Liver (tissue), 8 donors: ENCODE measurements at regions not wholly inside any gene's neighbourhood (a gene's known extent, or its start where the extent isn't known, plus 50 kb on each side); places are given as distances from the start of the nearest gene placed in this dataset.

Experiments
- DNase-seq: peaks from one replicate; pipeline ENCODE4 v3.0.0-alpha.2; 2017; ENCODE audit warnings: low spot score
- H3K27ac ChIP-seq, 2 donors: one replicate each; pipeline ENCODE4 v1.7.0; 2013; ENCODE audit warnings: inconsistent platforms in 2 of 2, low read length in 2 of 2, control low read depth in 1 of 2, low read depth in 1 of 2, mild to moderate bottlenecking in 1 of 2
- H3K27me3 ChIP-seq, 4 donors: one replicate each; pipeline versions ENCODE4 v1.6.1 to v1.7.0; 2013; ENCODE audit warnings: low read length in 3 of 4, inconsistent platforms in 1 of 4, mild to moderate bottlenecking in 1 of 4, moderate library complexity in 1 of 4; ENCODE audit not compliant: control insufficient read depth in 4 of 4, insufficient read depth in 4 of 4
- H3K36me3 ChIP-seq, 4 donors: one replicate each; pipeline versions ENCODE4 v1.6.1 to v1.7.0; 2013; ENCODE audit warnings: low read length in 3 of 4, mild to moderate bottlenecking in 3 of 4, low read depth in 1 of 4, moderate library complexity in 1 of 4; ENCODE audit not compliant: control insufficient read depth in 4 of 4, insufficient read depth in 3 of 4
- H3K4me1 ChIP-seq, 4 donors: one replicate each; pipeline versions ENCODE4 v1.6.1 to v1.7.0; 2013; ENCODE audit warnings: low read length in 3 of 4, mild to moderate bottlenecking in 3 of 4, moderate library complexity in 1 of 4; ENCODE audit not compliant: control insufficient read depth in 4 of 4, insufficient read depth in 4 of 4
- H3K4me3 ChIP-seq, 3 donors: one replicate each; pipeline versions ENCODE4 v1.6.1 to v1.7.0; 2013; ENCODE audit warnings: low read length in 3 of 3, control low read depth in 1 of 3, low read depth in 1 of 3, mild to moderate bottlenecking in 1 of 3
- H3K9ac ChIP-seq, 2 donors: one replicate each; pipeline ENCODE4 v1.7.0; 2013; ENCODE audit warnings: low read length in 2 of 2, mild to moderate bottlenecking in 2 of 2, moderate library complexity in 2 of 2, control low read depth in 1 of 2, low read depth in 1 of 2
- H3K9me3 ChIP-seq, 4 donors: one replicate each; pipeline versions ENCODE4 v1.6.1 to v1.7.0; 2013; ENCODE audit warnings: low read length in 3 of 4; ENCODE audit not compliant: control insufficient read depth in 4 of 4
- ATF3 ChIP-seq: IDR thresholded peaks from 2 replicates; pipeline ENCODE4 v1.6.1; 2016; ENCODE audit warnings: antibody characterized with exemption
- CTCF ChIP-seq: fragments of 150-350 bp; IDR thresholded peaks from 2 replicates; pipeline ENCODE4 v1.5.1; 2017; ENCODE audit warnings: improper control_type of control experiment, low read depth, low read length; ENCODE audit not compliant: missing input control
- EGR1 ChIP-seq, 2 donors: IDR thresholded peaks; 2 replicates each; pipeline ENCODE4 v1.6.1; 2016 to 2018; ENCODE audit warnings: antibody characterized with exemption in 2 of 2, low read depth in 2 of 2
- FOXA1 ChIP-seq: IDR thresholded peaks from 2 replicates; pipeline ENCODE4 v1.6.1; 2016; ENCODE audit warnings: antibody characterized with exemption
- FOXA2 ChIP-seq: IDR thresholded peaks from 2 replicates; pipeline ENCODE4 v1.6.1; 2016; ENCODE audit warnings: antibody characterized with exemption
- GABPA ChIP-seq, 2 donors: IDR thresholded peaks in 1 of 2; conservative IDR thresholded peaks in 1 of 2; 2 replicates each; pipeline ENCODE4 v1.6.1; 2016; ENCODE audit warnings: antibody characterized with exemption in 2 of 2, mild to moderate bottlenecking in 1 of 2, moderate library complexity in 1 of 2
- HNF4A ChIP-seq, 2 donors: conservative IDR thresholded peaks; 2 replicates each; pipeline ENCODE4 v1.6.1; 2016; ENCODE audit warnings: antibody characterized with exemption in 2 of 2, mild to moderate bottlenecking in 2 of 2
- JUND ChIP-seq, 2 donors: IDR thresholded peaks; 2 replicates each; pipeline ENCODE4 v1.6.1; 2016; ENCODE audit warnings: antibody characterized with exemption in 2 of 2
- MAX ChIP-seq: IDR thresholded peaks from 2 replicates; pipeline ENCODE4 v1.6.1; 2016; ENCODE audit warnings: antibody characterized with exemption
- NR2F2 ChIP-seq: IDR thresholded peaks from 2 replicates; pipeline ENCODE4 v1.6.1; 2016; ENCODE audit warnings: antibody characterized with exemption
- RAD21 ChIP-seq, 2 donors: IDR thresholded peaks; 2 replicates each; pipeline ENCODE4 v1.6.1; 2016; ENCODE audit warnings: antibody characterized with exemption in 2 of 2, mild to moderate bottlenecking in 2 of 2
- REST ChIP-seq: IDR thresholded peaks from 2 replicates; pipeline ENCODE4 v1.6.1; 2016; ENCODE audit warnings: antibody characterized with exemption, mild to moderate bottlenecking
- RXRA ChIP-seq, 2 donors: IDR thresholded peaks; 2 replicates each; pipeline ENCODE4 v1.6.1; 2017 to 2018; ENCODE audit warnings: antibody characterized with exemption in 2 of 2, mild to moderate bottlenecking in 1 of 2
- SP1 ChIP-seq: IDR thresholded peaks from 2 replicates; pipeline ENCODE4 v1.6.1; 2018; ENCODE audit warnings: antibody characterized with exemption, mild to moderate bottlenecking
- YY1 ChIP-seq: IDR thresholded peaks from 2 replicates; pipeline ENCODE4 v1.6.1; 2016; ENCODE audit warnings: antibody characterized with exemption, mild to moderate bottlenecking
- ZBTB33 ChIP-seq: IDR thresholded peaks from 2 replicates; pipeline ENCODE4 v1.6.1; 2016; ENCODE audit warnings: antibody characterized with exemption
- WGBS: extraction: QIAGEN DNeasy Blood & Tissue Kit; methylation state at CpG from one replicate; pipeline ENCODE4 v1.1.7; 2013; 5-methylcytosine and 5-hydroxymethylcytosine counted together
- donor health status: healthy.
- donor health status: healthy.
- donor health status: healthy.
- donor health status: healthy.
- donor health status: healthy.

- WGBS, result 82% methylated on average over 3 of the region's 3 CpGs
- Histone ChIP-seq H3K4me3 (no peak overlapping the region), H3K27me3 (peaks cover 0 to 4% (median 2%) of the 10 kb centered on the region in 4 donors), H3K27ac (no peak overlapping the region), H3K36me3 (no peaks in the 10 kb centered on the region), H3K9me3 (no peaks in the 10 kb centered on the region), H3K4me1 (no peaks in the 10 kb centered on the region), H3K9ac (no peak overlapping the region)
- TF ChIP-seq YY1 (no peak), HNF4A (conservative IDR thresholded peaks at IDR 0.05) (no peak), NR2F2 (no peak), MAX (no peak), RXRA (IDR thresholded peaks at IDR 0.05) (no peak), ATF3 (no peak), JUND (IDR thresholded peaks at IDR 0.05) (no peak), EGR1 (IDR thresholded peaks at IDR 0.05; ENCODE audit: low read depth in 2 of 2) (no peak)
- no peak for DNase-seq
These were observed 1064.4 kb downstream of the UQCRFS1 start for GRCh38 chr19:28148554-28148953.

- no peak for TF ChIP-seq YY1
- no peak for TF ChIP-seq FOXA2
- TF ChIP-seq HNF4A (conservative IDR thresholded peaks at IDR 0.05), result no peak
- no peak for DNase-seq
- no peak overlapping the region for H3K27ac ChIP-seq
- H3K4me1 ChIP-seq, result no peaks in the 10 kb centered on the region
- no peak overlapping the region for H3K4me3 ChIP-seq
- H3K9me3 ChIP-seq, result peaks cover 0 to 3% (median 0%) of the 10 kb centered on the region in 4 donors
- no peaks in the 10 kb centered on the region for H3K36me3 ChIP-seq
- H3K9ac ChIP-seq, result no peak overlapping the region
- WGBS, result 60% methylated on average over 1 of the region's 1 CpG
- peaks cover 0 to 3% (median 1%) of the 10 kb centered on the region in 4 donors for H3K27me3 ChIP-seq
These were observed 1070.7 kb downstream of the UQCRFS1 start for GRCh38 chr19:28142258-28142657.

GRCh38 chr19:28140201-28140600 lies 1072.8 kb downstream of the UQCRFS1 start:
- H3K4me1 ChIP-seq, result no peaks in the 10 kb centered on the region
- DNase-seq, result no peak
- no peak overlapping the region for H3K9ac ChIP-seq
- H3K4me3 ChIP-seq, result no peak overlapping the region
- TF ChIP-seq GABPA (IDR thresholded peaks at IDR 0.05 in 1 of 2, conservative IDR thresholded peaks at IDR 0.05 in 1 of 2) (no peak), YY1 (no peak), ZBTB33 (no peak), FOXA2 (no peak), FOXA1 (no peak), MAX (no peak), NR2F2 (no peak), CTCF (no peak), ATF3 (no peak), REST (no peak), RAD21 (IDR thresholded peaks at IDR 0.05) (no peak), SP1 (no peak)
- WGBS, result 35% methylated on average over 4 of the region's 4 CpGs
- H3K27ac ChIP-seq, result no peak overlapping the region
- H3K27me3 ChIP-seq, result peaks cover 0 to 2% (median 0%) of the 10 kb centered on the region in 4 donors
- peaks cover 0 to 3% (median 0%) of the 10 kb centered on the region in 4 donors for H3K9me3 ChIP-seq
- no peaks in the 10 kb centered on the region for H3K36me3 ChIP-seq
